ENCODE measurements at regions not wholly inside any gene's neighbourhood (a gene's known extent, or its start where the extent isn't known, plus 50 kb on each side); places are given as distances from the start of the nearest gene placed in this dataset.

GRCh38 chr14:59123531-59123930 lies 64.9 kb upstream of the DAAM1 start:
- DNase-seq (ENCODE audit: low spot score): no peak
- Histone ChIP-seq H4K91ac (ENCODE audit: low read depth, low read length, poor library complexity) (no peak overlapping the region), H2BK5ac (ENCODE audit: low read length) (no peak overlapping the region), H4K8ac (ENCODE audit: low read depth, low read length) (no peak overlapping the region), H3K9ac (ENCODE audit: low read depth, low read length, poor library complexity) (no peak overlapping the region), H2AK5ac (ENCODE audit: low read depth, low read length) (no peak overlapping the region), H3K9me3 (replicated peaks in 1 of 2; ENCODE audit: control insufficient read depth in 2 of 2, insufficient read depth in 1 of 2, low read depth in 1 of 2, low read length in 2 of 2) (no peaks in the 10 kb centered on the region), H3K14ac (ENCODE audit: low read length) (no peak overlapping the region), H3K18ac (ENCODE audit: low read length) (no peak overlapping the region), H3K79me1 (ENCODE audit: low read depth, low read length) (no peaks in the 10 kb centered on the region), H3K27ac (replicated peaks; ENCODE audit: low read length) (no peak overlapping the region), H3K4me3 (ENCODE audit: low read length in 2 of 2) (no peak overlapping the region), H2AFZ (ENCODE audit: low read length) (no peak overlapping the region), H2BK120ac (ENCODE audit: low read depth, low read length) (no peak overlapping the region), H2BK15ac (ENCODE audit: low read length) (no peak overlapping the region), H3K4me1 (ENCODE audit: control insufficient read depth in 2 of 2, insufficient read depth in 1 of 2, low read depth in 1 of 2, low read length in 2 of 2) (no peaks in the 10 kb centered on the region), H3K36me3 (replicated peaks in 1 of 2; ENCODE audit: control insufficient read depth in 2 of 2, insufficient read depth in 2 of 2, low read length in 2 of 2) (no peaks in the 10 kb centered on the region), H3K27me3 (ENCODE audit: control insufficient read depth in 3 of 3, insufficient read depth in 3 of 3, low read depth in 1 of 3, low read length in 3 of 3) (peaks cover 0 to 11% (median 0%) of the 10 kb centered on the region in 3 experiments), H2BK12ac (ENCODE audit: low read length) (no peak overlapping the region), H3K4ac (ENCODE audit: low read length) (no peak overlapping the region), H3K23ac (ENCODE audit: low read depth, low read length, poor library complexity) (no peak overlapping the region), H3K4me2 (ENCODE audit: insufficient read depth, low read length, poor library complexity, severe bottlenecking) (no peak overlapping the region)
- WGBS, 2 donors (ENCODE audit: extremely low coverage in 2 of 2, insufficient read length in 2 of 2, insufficient replicate concordance in 1 of 2): no CpG with 5 or more reads among the region's 3 CpGs

- Histone ChIP-seq H3K36me3 (replicated peaks in 1 of 2; ENCODE audit: control insufficient read depth in 2 of 2, insufficient read depth in 2 of 2, low read length in 2 of 2) (no peaks in the 10 kb centered on the region), H3K18ac (ENCODE audit: low read length) (no peak overlapping the region), H2BK120ac (ENCODE audit: low read depth, low read length) (no peak overlapping the region), H3K4me3 (ENCODE audit: low read length in 2 of 2) (no peak overlapping the region), H3K4me1 (ENCODE audit: control insufficient read depth in 2 of 2, insufficient read depth in 1 of 2, low read depth in 1 of 2, low read length in 2 of 2) (no peaks in the 10 kb centered on the region), H4K8ac (ENCODE audit: low read depth, low read length) (no peak overlapping the region), H2AFZ (ENCODE audit: low read length) (no peak overlapping the region), H4K91ac (ENCODE audit: low read depth, low read length, poor library complexity) (no peak overlapping the region), H3K4me2 (ENCODE audit: insufficient read depth, low read length, poor library complexity, severe bottlenecking) (no peak overlapping the region), H3K27me3 (ENCODE audit: control insufficient read depth in 3 of 3, insufficient read depth in 3 of 3, low read depth in 1 of 3, low read length in 3 of 3) (peaks cover 0 to 8% (median 0%) of the 10 kb centered on the region in 3 experiments), H3K9ac (ENCODE audit: low read depth, low read length, poor library complexity) (no peak overlapping the region), H2BK5ac (ENCODE audit: low read length) (no peak overlapping the region), H2BK12ac (ENCODE audit: low read length) (no peak overlapping the region), H3K27ac (replicated peaks; ENCODE audit: low read length) (no peak overlapping the region), H3K23ac (ENCODE audit: low read depth, low read length, poor library complexity) (no peak overlapping the region), H3K14ac (ENCODE audit: low read length) (no peak overlapping the region), H3K79me1 (ENCODE audit: low read depth, low read length) (no peaks in the 10 kb centered on the region), H3K4ac (ENCODE audit: low read length) (no peak overlapping the region), H2AK5ac (ENCODE audit: low read depth, low read length) (no peak overlapping the region), H3K9me3 (replicated peaks in 1 of 2; ENCODE audit: control insufficient read depth in 2 of 2, insufficient read depth in 1 of 2, low read depth in 1 of 2, low read length in 2 of 2) (no peaks in the 10 kb centered on the region), H2BK15ac (ENCODE audit: low read length) (no peak overlapping the region)
- no peak for DNase-seq (ENCODE audit: low spot score)
- 100% methylated on average over 1 of the region's 4 CpGs; no CpG with 5 or more reads in 1 of the 2 donors for WGBS, 2 donors (ENCODE audit: extremely low coverage in 2 of 2, insufficient read length in 2 of 2, insufficient replicate concordance in 1 of 2)
These were observed 64.5 kb upstream of the DAAM1 start for GRCh38 chr14:59123975-59124374.

GRCh38 chr14:59125156-59125555 lies 63.3 kb upstream of the DAAM1 start:
- Histone ChIP-seq H3K4me3 (ENCODE audit: low read length in 2 of 2) (no peak overlapping the region), H3K9me3 (replicated peaks in 1 of 2; ENCODE audit: control insufficient read depth in 2 of 2, insufficient read depth in 1 of 2, low read depth in 1 of 2, low read length in 2 of 2) (no peaks in the 10 kb centered on the region), H2BK15ac (ENCODE audit: low read length) (no peak overlapping the region), H3K4ac (ENCODE audit: low read length) (no peak overlapping the region), H3K4me2 (ENCODE audit: insufficient read depth, low read length, poor library complexity, severe bottlenecking) (no peak overlapping the region), H3K79me1 (ENCODE audit: low read depth, low read length) (no peaks in the 10 kb centered on the region), H3K27me3 (ENCODE audit: control insufficient read depth in 3 of 3, insufficient read depth in 3 of 3, low read depth in 1 of 3, low read length in 3 of 3) (peaks cover 0 to 6% (median 0%) of the 10 kb centered on the region in 3 experiments), H2AFZ (ENCODE audit: low read length) (no peak overlapping the region), H3K27ac (replicated peaks; ENCODE audit: low read length) (no peak overlapping the region), H2BK12ac (ENCODE audit: low read length) (no peak overlapping the region), H3K14ac (ENCODE audit: low read length) (no peak overlapping the region), H2BK5ac (ENCODE audit: low read length) (no peak overlapping the region), H3K18ac (ENCODE audit: low read length) (no peak overlapping the region), H3K9ac (ENCODE audit: low read depth, low read length, poor library complexity) (no peak overlapping the region), H4K8ac (ENCODE audit: low read depth, low read length) (no peak overlapping the region), H4K91ac (ENCODE audit: low read depth, low read length, poor library complexity) (no peak overlapping the region), H3K4me1 (ENCODE audit: control insufficient read depth in 2 of 2, insufficient read depth in 1 of 2, low read depth in 1 of 2, low read length in 2 of 2) (no peaks in the 10 kb centered on the region), H2BK120ac (ENCODE audit: low read depth, low read length) (no peak overlapping the region), H2AK5ac (ENCODE audit: low read depth, low read length) (no peak overlapping the region), H3K23ac (ENCODE audit: low read depth, low read length, poor library complexity) (no peak overlapping the region), H3K36me3 (replicated peaks in 1 of 2; ENCODE audit: control insufficient read depth in 2 of 2, insufficient read depth in 2 of 2, low read length in 2 of 2) (no peaks in the 10 kb centered on the region)
- no peak for DNase-seq (ENCODE audit: low spot score)
- WGBS, 2 donors (ENCODE audit: extremely low coverage in 2 of 2, insufficient read length in 2 of 2, insufficient replicate concordance in 1 of 2): no CpG with 5 or more reads among the region's 4 CpGs

- H3K9me3 ChIP-seq (replicated peaks in 1 of 2; ENCODE audit: control insufficient read depth in 2 of 2, insufficient read depth in 1 of 2, low read depth in 1 of 2, low read length in 2 of 2): no peaks in the 10 kb centered on the region
- H2BK15ac ChIP-seq (ENCODE audit: low read length): no peak overlapping the region
- peak; percentile 48 for DNase-seq (ENCODE audit: low spot score)
- no peaks in the 10 kb centered on the region for H3K4me1 ChIP-seq (ENCODE audit: control insufficient read depth in 2 of 2, insufficient read depth in 1 of 2, low read depth in 1 of 2, low read length in 2 of 2)
- H4K91ac ChIP-seq (ENCODE audit: low read depth, low read length, poor library complexity): no peak overlapping the region
- WGBS, 2 donors (ENCODE audit: extremely low coverage in 2 of 2, insufficient read length in 2 of 2, insufficient replicate concordance in 1 of 2): no CpG with 5 or more reads among the region's 4 CpGs
- H3K4me3 ChIP-seq (ENCODE audit: low read length in 2 of 2): no peak overlapping the region
- H2BK5ac ChIP-seq (ENCODE audit: low read length): no peak overlapping the region
- H2BK12ac ChIP-seq (ENCODE audit: low read length): no peak overlapping the region
- no peak overlapping the region for H3K27ac ChIP-seq (replicated peaks; ENCODE audit: low read length)
- H2BK120ac ChIP-seq (ENCODE audit: low read depth, low read length): no peak overlapping the region
- H3K27me3 ChIP-seq (ENCODE audit: control insufficient read depth in 3 of 3, insufficient read depth in 3 of 3, low read depth in 1 of 3, low read length in 3 of 3): peaks cover 0 to 2% (median 0%) of the 10 kb centered on the region in 3 experiments
- H4K8ac ChIP-seq (ENCODE audit: low read depth, low read length): no peak overlapping the region
- no peaks in the 10 kb centered on the region for H3K79me1 ChIP-seq (ENCODE audit: low read depth, low read length)
- no peak overlapping the region for H3K9ac ChIP-seq (ENCODE audit: low read depth, low read length, poor library complexity)
- no peak overlapping the region for H2AFZ ChIP-seq (ENCODE audit: low read length)
- no peak overlapping the region for H3K14ac ChIP-seq (ENCODE audit: low read length)
- no peak overlapping the region for H3K4me2 ChIP-seq (ENCODE audit: insufficient read depth, low read length, poor library complexity, severe bottlenecking)
- no peak overlapping the region for H3K18ac ChIP-seq (ENCODE audit: low read length)
- H3K23ac ChIP-seq (ENCODE audit: low read depth, low read length, poor library complexity): no peak overlapping the region
- no peak overlapping the region for H3K4ac ChIP-seq (ENCODE audit: low read length)
- no peaks in the 10 kb centered on the region for H3K36me3 ChIP-seq (replicated peaks in 1 of 2; ENCODE audit: control insufficient read depth in 2 of 2, insufficient read depth in 2 of 2, low read length in 2 of 2)
- no peak overlapping the region for H2AK5ac ChIP-seq (ENCODE audit: low read depth, low read length)
These were observed 61.6 kb upstream of the DAAM1 start for GRCh38 chr14:59126714-59127436.

Data from neuronal stem cell (in vitro differentiated cells).